Naive B cell (primary cell): ENCODE measurements at regions not wholly inside any gene's neighbourhood (a gene's known extent, or its start where the extent isn't known, plus 50 kb on each side); places are given as distances from the start of the nearest gene placed in this dataset.
A peak's percentile ranks its signal among the peaks of the same experiment; 100 is the strongest.

ENCODE experiments used
- ATAC-seq, 2 donors: fragments of 150-1000 bp; cut with Tn5 transposase; 2 replicates each; pipeline ENCODE4 v1.10.0; 2021; ENCODE audit warnings: low read depth in 2 of 2, mild to moderate bottlenecking in 2 of 2, moderate library complexity in 2 of 2
- DNase-seq: peaks from one replicate; pipeline ENCODE4 v3.0.0; 2022
- H3K27ac Mint-ChIP-seq, 6 donors: one replicate each; pipeline ENCODE4 v1.8.0; 2020 to 2022; ENCODE audit warnings: mild to moderate bottlenecking in 6 of 6, mixed read lengths in 6 of 6, moderate library complexity in 5 of 6, inconsistent platforms in 2 of 6
- H3K27me3 Mint-ChIP-seq, 3 donors: one replicate each; pipeline ENCODE4 v1.8.0; 2021 to 2022; ENCODE audit warnings: mixed read lengths in 3 of 3, mild to moderate bottlenecking in 1 of 3
- H3K36me3 Mint-ChIP-seq, 2 donors: one replicate each; pipeline ENCODE4 v1.8.0; 2020 to 2022; ENCODE audit warnings: mixed read lengths in 2 of 2, inconsistent platforms in 1 of 2, mild to moderate bottlenecking in 1 of 2
- H3K4me1 Mint-ChIP-seq, 3 donors: one replicate each; pipeline ENCODE4 v1.8.0; 2020 to 2022; ENCODE audit warnings: mixed read lengths in 3 of 3, inconsistent platforms in 1 of 3, mild to moderate bottlenecking in 1 of 3, moderate library complexity in 1 of 3
- H3K4me3 Mint-ChIP-seq, 8 donors: one replicate each; pipeline ENCODE4 v1.8.0; 2020 to 2022; ENCODE audit warnings: mild to moderate bottlenecking in 8 of 8, mixed read lengths in 8 of 8, moderate library complexity in 8 of 8, inconsistent platforms in 2 of 8
- H3K9me3 Mint-ChIP-seq, 7 donors: one replicate each; pipeline ENCODE4 v1.8.0; 2020 to 2022; ENCODE audit warnings: mixed read lengths in 7 of 7, mild to moderate bottlenecking in 5 of 7, inconsistent platforms in 2 of 7, moderate library complexity in 1 of 7

DNA sequence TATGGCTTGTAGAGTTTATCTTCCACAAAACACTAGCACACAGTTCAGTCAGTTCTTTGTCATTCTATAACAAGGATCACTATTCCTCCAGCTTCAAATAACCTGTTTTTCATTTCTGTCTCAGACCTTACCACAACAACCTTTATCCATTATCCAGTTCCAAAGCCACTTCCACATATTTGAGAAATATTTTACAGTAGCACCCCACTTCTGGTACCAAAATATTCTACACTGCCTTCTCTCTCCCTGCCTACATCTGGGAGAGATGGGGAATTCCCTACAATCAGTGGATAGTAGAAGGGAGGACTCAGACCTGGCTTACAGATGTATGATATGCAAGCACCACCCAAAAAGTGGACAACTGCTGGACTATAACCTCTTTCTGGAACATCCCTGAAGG, 651.4 kb downstream of the ADGRL2 start:
- H3K4me3 Mint-ChIP-seq: no peak overlapping the region
- H3K4me1 Mint-ChIP-seq: peaks cover 0 to 5% (median 0%) of the 10 kb centered on the region in 3 donors
- DNase-seq (no peak), ATAC-seq (no peak)
- H3K27me3 Mint-ChIP-seq: no peaks in the 10 kb centered on the region
- no peaks in the 10 kb centered on the region for H3K36me3 Mint-ChIP-seq
- peaks cover 6 to 34% (median 8%) of the 10 kb centered on the region in 7 donors for H3K9me3 Mint-ChIP-seq
- H3K27ac Mint-ChIP-seq: no peak overlapping the region

GRCh38 chr1:82451191-82451590, 650.5 kb downstream of the ADGRL2 start:
- no peak for ATAC-seq
- H3K4me1 Mint-ChIP-seq: peaks cover 0 to 5% (median 0%) of the 10 kb centered on the region in 3 donors
- H3K27ac Mint-ChIP-seq: no peak overlapping the region

GRCh38 chr1:82449506-82450057, 648.8 kb downstream of the ADGRL2 start:
- ATAC-seq (no peak), DNase-seq (no peak)
- H3K9me3 Mint-ChIP-seq: peaks cover 6 to 34% (median 8%) of the 10 kb centered on the region in 7 donors
- H3K4me1 Mint-ChIP-seq: peaks cover 0 to 5% (median 0%) of the 10 kb centered on the region in 3 donors
- H3K36me3 Mint-ChIP-seq: no peaks in the 10 kb centered on the region
- H3K4me3 Mint-ChIP-seq: no peak overlapping the region
- no peak overlapping the region for H3K27ac Mint-ChIP-seq
- H3K27me3 Mint-ChIP-seq: no peaks in the 10 kb centered on the region

More at GRCh38 chr1:82451191-82451590, 650.5 kb downstream of the ADGRL2 start:
- Mint-ChIP-seq H3K27me3 (no peaks in the 10 kb centered on the region), H3K9me3 (peaks cover 6 to 34% (median 8%) of the 10 kb centered on the region in 7 donors), H3K36me3 (no peaks in the 10 kb centered on the region), H3K4me3 (no peak overlapping the region)
- no peak for DNase-seq

- no peak overlapping the region for H3K4me3 Mint-ChIP-seq
- ATAC-seq: no peak
- no peaks in the 10 kb centered on the region for H3K27me3 Mint-ChIP-seq
- no peaks in the 10 kb centered on the region for H3K36me3 Mint-ChIP-seq
- no peaks in the 10 kb centered on the region for H3K4me1 Mint-ChIP-seq
- H3K9me3 Mint-ChIP-seq: peaks cover 1 to 8% (median 2%) of the 10 kb centered on the region in 7 donors
- no peak overlapping the region for H3K27ac Mint-ChIP-seq
- DNase-seq: no peak
These were observed 646.2 kb downstream of the ADGRL2 start for GRCh38 chr1:82446955-82447354.

DNA sequence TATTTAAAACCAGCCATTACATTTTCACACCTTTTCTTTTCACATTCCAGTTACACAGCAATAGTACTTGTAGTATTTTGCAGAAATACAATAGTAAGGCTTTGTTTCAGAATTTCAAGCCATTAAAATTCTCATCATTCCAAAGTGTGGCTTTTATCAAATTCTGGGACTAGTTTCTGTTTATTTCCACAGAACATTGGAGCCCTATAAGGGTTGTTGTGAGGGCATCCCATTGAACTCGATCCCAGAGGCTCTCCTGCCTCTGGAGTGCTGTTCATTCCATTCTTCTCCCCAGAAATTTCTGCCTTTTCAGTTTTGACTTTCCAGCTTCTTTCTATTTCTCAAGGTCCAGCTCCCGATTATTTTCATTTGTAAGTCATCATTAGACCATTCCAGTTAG, 645.5 kb downstream of the ADGRL2 start:
- Mint-ChIP-seq H3K36me3 (no peaks in the 10 kb centered on the region), H3K27me3 (no peaks in the 10 kb centered on the region), H3K27ac (no peak overlapping the region), H3K9me3 (peaks cover 0 to 3% (median 0%) of the 10 kb centered on the region in 7 donors), H3K4me1 (no peaks in the 10 kb centered on the region), H3K4me3 (no peak overlapping the region)
- DNase-seq: no peak
- no peak for ATAC-seq

DNA sequence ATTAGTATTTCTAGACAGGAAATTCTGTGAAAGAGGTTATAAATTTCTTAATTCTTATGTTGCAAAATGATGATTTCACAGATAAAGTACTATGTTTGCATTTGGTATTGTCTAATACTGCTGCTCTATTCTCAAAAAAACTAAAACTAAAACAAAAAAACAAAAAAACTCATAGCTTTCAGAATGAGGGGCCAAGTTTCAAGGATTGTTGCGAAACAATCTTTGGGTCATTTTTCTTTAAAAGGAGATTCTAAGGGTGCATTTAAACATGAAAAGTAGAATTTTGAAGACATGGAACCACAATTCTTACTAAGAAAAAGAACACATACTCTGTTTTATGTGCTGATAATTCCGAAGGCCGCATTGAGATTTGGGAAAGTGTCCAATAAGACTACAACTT, 645.1 kb downstream of the ADGRL2 start:
- no peak overlapping the region for H3K4me3 Mint-ChIP-seq
- no peaks in the 10 kb centered on the region for H3K36me3 Mint-ChIP-seq
- no peak for DNase-seq
- peaks cover 0 to 3% (median 0%) of the 10 kb centered on the region in 7 donors for H3K9me3 Mint-ChIP-seq
- H3K27ac Mint-ChIP-seq: no peak overlapping the region
- no peaks in the 10 kb centered on the region for H3K4me1 Mint-ChIP-seq
- no peaks in the 10 kb centered on the region for H3K27me3 Mint-ChIP-seq
- ATAC-seq: no peak

- Mint-ChIP-seq H3K27ac (no peak overlapping the region), H3K9me3 (peaks cover 0 to 2% (median 0%) of the 10 kb centered on the region in 7 donors), H3K36me3 (no peaks in the 10 kb centered on the region), H3K4me3 (no peak overlapping the region), H3K27me3 (no peaks in the 10 kb centered on the region), H3K4me1 (no peaks in the 10 kb centered on the region)
- DNase-seq (no peak), ATAC-seq (no peak)
These were observed 644.4 kb downstream of the ADGRL2 start for GRCh38 chr1:82445132-82445531.

GRCh38 chr1:82441402-82441801, 640.7 kb downstream of the ADGRL2 start:
- H3K4me3 Mint-ChIP-seq: no peak overlapping the region
- H3K27ac Mint-ChIP-seq: peak overlapping the region in 1 of 6 donors; percentile 30
- H3K36me3 Mint-ChIP-seq: no peaks in the 10 kb centered on the region
- H3K4me1 Mint-ChIP-seq: no peaks in the 10 kb centered on the region
- ATAC-seq: no peak
- no peaks in the 10 kb centered on the region for H3K27me3 Mint-ChIP-seq
- H3K9me3 Mint-ChIP-seq: no peaks in the 10 kb centered on the region
- no peak for DNase-seq

- Mint-ChIP-seq H3K9me3 (peaks cover 0 to 1% (median 0%) of the 10 kb centered on the region in 7 donors), H3K27ac (no peak overlapping the region), H3K36me3 (no peaks in the 10 kb centered on the region), H3K4me1 (no peaks in the 10 kb centered on the region), H3K27me3 (no peaks in the 10 kb centered on the region), H3K4me3 (no peak overlapping the region)
- ATAC-seq (no peak), DNase-seq (no peak)
These were observed 622.6 kb downstream of the ADGRL2 start for GRCh38 chr1:82423174-82423815.

DNA sequence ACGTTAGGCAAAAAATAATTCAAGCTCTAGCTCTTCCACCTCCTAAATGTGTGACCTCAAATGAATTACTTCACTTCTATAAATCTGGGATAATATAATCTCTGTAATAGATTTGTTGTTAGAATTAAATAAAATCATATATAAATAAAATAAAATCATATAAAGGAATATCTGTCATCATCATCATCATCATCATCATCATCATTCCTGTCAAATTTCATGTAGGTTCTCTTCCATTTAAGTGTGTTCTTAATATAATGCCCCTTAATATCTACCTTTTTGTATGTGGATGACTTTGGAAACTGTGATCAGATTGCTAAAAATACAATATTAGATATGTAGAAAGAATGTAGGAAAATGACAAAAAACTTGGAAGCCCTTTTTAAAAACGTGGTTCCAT, 621.0 kb downstream of the ADGRL2 start:
- Mint-ChIP-seq H3K4me3 (no peak overlapping the region), H3K36me3 (no peaks in the 10 kb centered on the region), H3K27ac (no peak overlapping the region), H3K4me1 (no peaks in the 10 kb centered on the region), H3K9me3 (no peaks in the 10 kb centered on the region), H3K27me3 (no peaks in the 10 kb centered on the region)
- DNase-seq (no peak), ATAC-seq (no peak)

DNA sequence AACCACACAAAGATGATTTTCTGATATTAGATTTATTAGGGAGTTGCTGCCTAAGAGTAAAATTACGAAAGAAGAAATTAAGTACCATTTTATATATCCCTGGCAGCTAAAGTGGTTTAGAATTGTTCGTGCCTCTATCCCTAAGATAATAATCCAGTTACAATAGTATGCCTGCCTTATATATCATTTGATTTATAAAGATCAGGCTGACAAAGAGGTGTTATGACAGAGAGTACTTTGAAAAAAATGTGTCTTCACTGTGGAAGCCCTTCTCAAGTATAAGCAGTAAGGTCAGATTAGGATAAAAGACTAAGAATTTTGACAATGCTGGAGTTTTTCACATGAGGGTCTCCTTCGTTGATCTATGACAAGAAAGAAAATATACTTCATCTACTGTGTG, 619.9 kb downstream of the ADGRL2 start:
- H3K36me3 Mint-ChIP-seq: no peaks in the 10 kb centered on the region
- no peak overlapping the region for H3K27ac Mint-ChIP-seq
- no peak for ATAC-seq
- H3K4me3 Mint-ChIP-seq: no peak overlapping the region
- DNase-seq: no peak
- H3K4me1 Mint-ChIP-seq: no peaks in the 10 kb centered on the region
- no peaks in the 10 kb centered on the region for H3K27me3 Mint-ChIP-seq
- H3K9me3 Mint-ChIP-seq: peaks cover 0 to 3% (median 0%) of the 10 kb centered on the region in 7 donors

DNA sequence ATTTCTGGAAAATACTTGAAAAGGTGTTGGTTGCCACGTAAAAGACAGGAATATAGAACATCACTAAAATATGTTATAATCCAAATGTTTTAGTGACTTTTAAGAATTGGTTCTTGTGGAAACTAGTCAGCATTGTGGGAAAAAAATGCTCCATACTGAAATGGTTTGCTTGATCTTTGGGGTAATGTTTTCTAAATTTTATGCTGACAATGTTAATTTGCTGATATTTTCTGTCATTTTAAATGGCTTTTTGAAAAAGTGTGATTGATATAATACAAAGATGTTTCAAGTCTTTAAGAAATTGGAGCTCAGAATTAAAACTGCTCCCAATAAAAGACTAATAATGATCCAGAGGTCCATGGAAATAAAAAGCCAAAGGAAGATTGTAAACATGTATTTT, 610.9 kb downstream of the ADGRL2 start:
- Mint-ChIP-seq H3K27me3 (no peaks in the 10 kb centered on the region), H3K4me3 (no peak overlapping the region), H3K27ac (no peak overlapping the region), H3K9me3 (peaks cover 0 to 3% (median 0%) of the 10 kb centered on the region in 7 donors), H3K36me3 (no peaks in the 10 kb centered on the region), H3K4me1 (no peaks in the 10 kb centered on the region)
- ATAC-seq: no peak
- DNase-seq: no peak

GRCh38 chr1:82405333-82405732, 604.6 kb downstream of the ADGRL2 start:
- ATAC-seq (no peak), DNase-seq (no peak)
- Mint-ChIP-seq H3K4me1 (no peaks in the 10 kb centered on the region), H3K4me3 (no peak overlapping the region), H3K27ac (no peak overlapping the region), H3K36me3 (no peaks in the 10 kb centered on the region), H3K9me3 (no peaks in the 10 kb centered on the region), H3K27me3 (no peaks in the 10 kb centered on the region)

- no peak overlapping the region for H3K4me3 Mint-ChIP-seq
- H3K27ac Mint-ChIP-seq: no peak overlapping the region
- H3K9me3 Mint-ChIP-seq: peaks cover 0 to 4% (median 0%) of the 10 kb centered on the region in 7 donors
- H3K27me3 Mint-ChIP-seq: no peaks in the 10 kb centered on the region
- no peak for ATAC-seq
- peaks cover 0 to under 1% (median 0%) of the 10 kb centered on the region in 3 donors for H3K4me1 Mint-ChIP-seq
- no peaks in the 10 kb centered on the region for H3K36me3 Mint-ChIP-seq
- no peak for DNase-seq
These were observed 600.4 kb downstream of the ADGRL2 start for GRCh38 chr1:82401116-82401515.
